Epithelial cell of proximal tubule (primary cell): ENCODE measurements at regions not wholly inside any gene's neighbourhood (a gene's known extent, or its start where the extent isn't known, plus 50 kb on each side); places are given as distances from the start of the nearest gene placed in this dataset.

Source experiments
- DNase-seq: peaks from one replicate; pipeline ENCODE4 v3.0.0-alpha.2; 2011; ENCODE audit warnings: low read depth
- H3K4me3 ChIP-seq: 2 replicates; pipeline ENCODE4 v1.5.1; 2011; ENCODE audit warnings: low read depth, mild to moderate bottlenecking, low read length
- CTCF ChIP-seq: conservative IDR thresholded peaks from 2 replicates; pipeline ENCODE4 v1.5.1; 2012; ENCODE audit warnings: low read depth, mild to moderate bottlenecking, low read length

- no peak for DNase-seq
- no peak overlapping the region for H3K4me3 ChIP-seq
- no peak for TF ChIP-seq CTCF
Measured at GRCh38 chr17:419073-419735, 66.6 kb upstream of the RPH3AL start.

- no peak overlapping the region for H3K4me3 ChIP-seq
- TF ChIP-seq CTCF, result no peak
- DNase-seq, result no peak
Measured at GRCh38 chr17:418421-418751, 65.8 kb upstream of the RPH3AL start.

GRCh38 chr17:417691-418420 lies 65.2 kb upstream of the RPH3AL start:
- no peak for DNase-seq
- no peak for TF ChIP-seq CTCF
- H3K4me3 ChIP-seq, result no peak overlapping the region

DNA sequence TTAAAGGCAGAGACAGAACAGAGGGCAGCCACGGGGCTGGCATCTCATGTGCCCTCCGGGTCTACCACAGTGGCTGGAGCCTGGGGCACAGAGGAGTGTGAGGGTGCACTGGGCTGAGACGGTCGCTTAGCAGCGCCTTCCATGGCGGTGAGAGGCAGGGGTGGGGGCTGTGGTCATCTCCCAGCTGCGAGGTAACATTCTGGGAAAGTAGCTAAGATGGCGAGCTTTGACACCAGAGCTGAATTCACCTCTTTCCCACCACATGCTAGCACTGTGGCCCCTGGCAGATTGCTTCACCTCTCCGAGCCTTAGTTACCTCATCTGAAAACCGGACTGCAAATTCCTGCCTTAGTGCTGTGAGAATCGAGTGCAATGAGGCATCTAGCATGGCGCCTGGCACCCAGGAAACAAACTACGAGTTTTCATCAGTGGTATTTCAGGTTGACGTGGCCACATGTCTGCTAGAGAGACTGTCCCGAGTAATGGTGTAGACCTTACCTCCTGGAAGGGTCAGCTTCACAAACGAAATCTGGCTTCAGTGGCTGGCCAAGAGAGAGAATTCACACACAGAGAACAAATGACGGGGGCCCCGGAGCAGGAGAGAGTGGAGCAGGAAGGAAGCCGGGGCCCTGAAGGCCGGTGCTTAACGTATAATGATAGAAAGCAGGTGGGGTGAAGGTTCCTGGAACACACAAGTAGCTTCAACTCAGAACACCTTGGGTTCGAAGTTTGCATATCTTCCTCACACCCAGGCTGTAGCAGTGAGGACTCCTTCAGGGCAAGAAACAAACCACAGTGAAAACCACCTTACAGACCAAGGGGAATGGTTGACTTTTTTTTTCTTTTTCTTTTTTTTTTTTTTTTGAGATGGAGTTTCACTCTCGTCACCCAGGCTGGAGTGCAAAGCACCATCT lies 63.9 kb upstream of the RPH3AL start:
- no peak for TF ChIP-seq CTCF
- peak overlapping the region; percentile 8 for H3K4me3 ChIP-seq
- peak; percentile 44 for DNase-seq

DNA sequence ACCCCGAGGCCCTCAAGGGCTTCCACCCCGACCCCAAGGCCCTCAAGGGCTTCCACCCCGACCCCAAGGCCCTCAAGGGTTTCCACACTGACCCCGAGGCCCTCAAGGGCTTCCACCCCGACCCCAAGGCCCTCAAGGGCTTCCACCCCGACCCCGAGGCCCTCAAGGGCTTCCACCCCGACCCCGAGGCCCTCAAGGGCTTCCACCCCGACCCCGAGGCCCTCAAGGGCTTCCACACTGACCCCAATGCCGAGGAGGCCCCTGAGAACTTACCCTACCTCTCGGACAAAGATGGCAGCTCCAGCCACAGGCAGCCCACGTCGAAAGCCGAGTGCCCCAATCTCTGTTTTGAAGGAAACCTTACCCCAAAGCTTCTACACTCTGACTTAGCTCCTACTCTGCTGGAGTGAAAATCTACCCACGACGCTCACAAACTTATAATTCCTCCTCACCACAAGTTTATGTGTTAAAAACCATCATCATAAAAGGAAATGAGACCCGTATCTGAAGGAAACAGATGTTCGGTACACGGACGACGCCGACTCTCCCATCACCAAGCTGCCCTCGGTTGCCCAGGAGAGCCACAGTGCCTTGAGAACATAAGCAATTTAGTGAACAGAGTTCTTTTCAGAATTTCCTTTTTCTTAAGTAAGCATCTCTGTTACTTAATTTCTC lies 61.2 kb upstream of the RPH3AL start:
- TF ChIP-seq CTCF, result no peak
- H3K4me3 ChIP-seq, result no peak overlapping the region
- DNase-seq, result no peak

- DNase-seq, result no peak
- H3K4me3 ChIP-seq, result no peak overlapping the region
- no peak for TF ChIP-seq CTCF
Measured at GRCh38 chr17:413016-413350, 60.4 kb upstream of the RPH3AL start.
